SK-N-SH treated with all-trans-retinoic acid at 6 μM for 48 hours (cell line): ENCODE measurements at regions not wholly inside any gene's neighbourhood (a gene's known extent, or its start where the extent isn't known, plus 50 kb on each side); places are given as distances from the start of the nearest gene placed in this dataset.

Experiments used
- ATAC-seq: fragments of 200-7000 bp; cut with Tn5 transposase; 3 replicates; pipeline ENCODE4 v1.9.1; 2020; ENCODE audit warnings: mild to moderate bottlenecking, moderate library complexity
- ARNTL ChIP-seq: fragments of 450-650 bp; formaldehyde crosslinking; IDR thresholded peaks from 2 replicates; pipeline ENCODE4 v1.5.0; 2020; ENCODE audit warnings: low read depth, mild to moderate bottlenecking, moderate library complexity, borderline replicate concordance
- BACH2 ChIP-seq: fragments of 250-450 bp; sonication (Bioruptor Pico); IDR thresholded peaks from 2 replicates; pipeline ENCODE4 v1.9.0; 2021; ENCODE audit warnings: mild to moderate bottlenecking, borderline replicate concordance
- CREB5 ChIP-seq: fragments of 250-450 bp; sonication (Bioruptor Pico); IDR thresholded peaks from 2 replicates; pipeline ENCODE4 v1.5.1; 2020; ENCODE audit warnings: low read depth, mild to moderate bottlenecking, moderate library complexity
- ESRRG ChIP-seq: fragments of 250-450 bp; sonication (Bioruptor Pico); IDR thresholded peaks from 2 replicates; pipeline ENCODE4 v1.6.1; 2021; ENCODE audit warnings: mild to moderate bottlenecking
- GLIS3 ChIP-seq: fragments of 250-450 bp; sonication (Bioruptor Pico); IDR thresholded peaks from 2 replicates; pipeline ENCODE4 v1.5.0; 2020; ENCODE audit warnings: mild to moderate bottlenecking, moderate library complexity
- ISL1 ChIP-seq: fragments of 250-450 bp; sonication (Bioruptor Pico); IDR thresholded peaks from 2 replicates; pipeline ENCODE4 v2.1.2; 2022; ENCODE audit warnings: mild to moderate bottlenecking, moderate library complexity
- OSR1 ChIP-seq: fragments of 250-450 bp; sonication (Bioruptor Pico); IDR thresholded peaks from 2 replicates; pipeline ENCODE4 v1.8.0; 2022; ENCODE audit warnings: moderate library complexity, mild to moderate bottlenecking, inconsistent platforms
- POU6F1 ChIP-seq: fragments of 250-450 bp; sonication (Bioruptor Pico); IDR thresholded peaks from 2 replicates; pipeline ENCODE4 v1.8.0; 2021; ENCODE audit warnings: low read depth, mild to moderate bottlenecking, moderate library complexity, borderline replicate concordance
- PPARA ChIP-seq: fragments of 250-450 bp; sonication (Bioruptor Pico); IDR thresholded peaks from 2 replicates; pipeline ENCODE4 v1.5.0; 2020; ENCODE audit warnings: mild to moderate bottlenecking, borderline replicate concordance
- RARB ChIP-seq: fragments of 250-450 bp; sonication (Bioruptor Pico); IDR thresholded peaks from 2 replicates; pipeline ENCODE4 v1.8.0; 2021; ENCODE audit warnings: mild to moderate bottlenecking, moderate library complexity
- SNAI2 ChIP-seq: fragments of 250-450 bp; sonication (Bioruptor Pico); IDR thresholded peaks from 2 replicates; pipeline ENCODE4 v1.5.0; 2020; ENCODE audit warnings: mild to moderate bottlenecking, moderate library complexity
- TCF4 ChIP-seq: fragments of 250-450 bp; sonication (Bioruptor Pico); IDR thresholded peaks from 2 replicates; pipeline ENCODE4 v1.8.0; 2021; ENCODE audit warnings: mild to moderate bottlenecking, moderate library complexity, borderline replicate concordance
- TSHZ2 ChIP-seq: fragments of 250-450 bp; sonication (Bioruptor Pico); IDR thresholded peaks from 2 replicates; pipeline ENCODE4 v1.5.0; 2020; ENCODE audit warnings: mild to moderate bottlenecking, moderate library complexity
- ZC3H10 ChIP-seq: fragments of 250-450 bp; sonication (Bioruptor Pico); IDR thresholded peaks from 2 replicates; pipeline ENCODE4 v1.5.1; 2021; ENCODE audit warnings: mild to moderate bottlenecking, moderate library complexity
- ZFP3 ChIP-seq: fragments of 250-450 bp; sonication (Bioruptor Pico); IDR thresholded peaks from 2 replicates; pipeline ENCODE4 v1.5.0; 2020; ENCODE audit warnings: mild to moderate bottlenecking, moderate library complexity
- ZFP30 ChIP-seq: fragments of 450-650 bp; formaldehyde crosslinking; IDR thresholded peaks from 2 replicates; pipeline ENCODE4 v1.5.0; 2022; ENCODE audit warnings: mild to moderate bottlenecking, moderate library complexity
- ZNF565 ChIP-seq: fragments of 450-650 bp; formaldehyde crosslinking; conservative IDR thresholded peaks from 2 replicates; pipeline ENCODE4 v1.5.0; 2020; ENCODE audit warnings: low read depth, mild to moderate bottlenecking, moderate library complexity
- ZNF70 ChIP-seq: fragments of 450-650 bp; formaldehyde crosslinking; IDR thresholded peaks from 2 replicates; pipeline ENCODE4 v1.5.0; 2020; ENCODE audit warnings: mild to moderate bottlenecking, moderate library complexity
- ZNF8 ChIP-seq: fragments of 450-650 bp; formaldehyde crosslinking; IDR thresholded peaks from 2 replicates; pipeline ENCODE4 v1.5.0; 2020; ENCODE audit warnings: mild to moderate bottlenecking, moderate library complexity
- TF ChIP-seq, protein P1 (sequence below): fragments of 250-450 bp; sonication (Bioruptor Pico); IDR thresholded peaks from 2 replicates; pipeline ENCODE4 v1.8.0; 2020; ENCODE audit warnings: mild to moderate bottlenecking, moderate library complexity, borderline replicate concordance
- TF ChIP-seq, protein P2 (sequence below): fragments of 250-450 bp; sonication (Bioruptor Pico); IDR thresholded peaks from 2 replicates; pipeline ENCODE4 v1.5.1; 2021; ENCODE audit warnings: mild to moderate bottlenecking, moderate library complexity

DNA sequence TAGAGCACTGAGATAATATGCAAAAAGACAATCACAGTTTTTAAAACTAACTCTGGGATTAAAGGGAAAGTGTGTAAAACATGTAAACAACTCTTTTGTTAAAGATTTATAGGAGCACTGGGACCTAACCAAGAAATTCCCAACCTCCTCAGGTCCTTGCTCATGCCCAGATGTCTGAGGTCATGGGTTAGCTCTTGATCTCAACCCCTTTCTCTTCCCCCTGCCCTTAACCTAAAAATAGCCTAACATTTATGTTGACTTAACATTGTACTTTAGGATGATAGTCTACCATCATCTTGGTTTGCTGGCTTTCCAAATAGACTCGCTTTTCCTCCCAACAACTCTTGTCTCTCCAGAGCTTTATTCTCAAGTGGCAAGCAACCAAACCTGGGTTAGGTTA is 258.2 kb upstream of the FAT3 start (continued):
- no peak for TF ChIP-seq ZFP30 (CRISPR knock-in tag)
- no peak for TF ChIP-seq TCF4 (CRISPR knock-in tag)

DNA sequence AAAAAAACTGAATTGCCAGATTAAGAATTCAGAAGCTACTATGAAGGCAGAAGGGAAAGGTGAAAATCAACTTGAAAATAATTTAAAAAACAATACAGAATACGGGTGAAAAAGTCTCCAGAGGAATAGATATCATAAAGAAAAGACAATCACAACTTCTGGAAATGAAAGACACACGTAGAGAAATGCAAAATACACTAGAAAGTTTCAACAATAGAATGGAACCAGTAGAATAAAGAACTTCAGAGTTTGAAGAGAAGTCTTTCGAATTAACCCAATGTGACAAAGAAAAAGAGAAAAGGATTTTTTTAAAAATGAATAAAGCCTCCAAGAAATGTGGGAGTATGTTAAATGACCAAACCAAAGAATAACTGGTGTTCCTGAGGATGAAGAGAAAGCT is 263.8 kb upstream of the FAT3 start:
- TF ChIP-seq OSR1 (CRISPR knock-in tag) = no peak
- TF ChIP-seq BACH2 (CRISPR knock-in tag) = no peak
- no peak for TF ChIP-seq CREB5
- TF ChIP-seq, protein P1, sequence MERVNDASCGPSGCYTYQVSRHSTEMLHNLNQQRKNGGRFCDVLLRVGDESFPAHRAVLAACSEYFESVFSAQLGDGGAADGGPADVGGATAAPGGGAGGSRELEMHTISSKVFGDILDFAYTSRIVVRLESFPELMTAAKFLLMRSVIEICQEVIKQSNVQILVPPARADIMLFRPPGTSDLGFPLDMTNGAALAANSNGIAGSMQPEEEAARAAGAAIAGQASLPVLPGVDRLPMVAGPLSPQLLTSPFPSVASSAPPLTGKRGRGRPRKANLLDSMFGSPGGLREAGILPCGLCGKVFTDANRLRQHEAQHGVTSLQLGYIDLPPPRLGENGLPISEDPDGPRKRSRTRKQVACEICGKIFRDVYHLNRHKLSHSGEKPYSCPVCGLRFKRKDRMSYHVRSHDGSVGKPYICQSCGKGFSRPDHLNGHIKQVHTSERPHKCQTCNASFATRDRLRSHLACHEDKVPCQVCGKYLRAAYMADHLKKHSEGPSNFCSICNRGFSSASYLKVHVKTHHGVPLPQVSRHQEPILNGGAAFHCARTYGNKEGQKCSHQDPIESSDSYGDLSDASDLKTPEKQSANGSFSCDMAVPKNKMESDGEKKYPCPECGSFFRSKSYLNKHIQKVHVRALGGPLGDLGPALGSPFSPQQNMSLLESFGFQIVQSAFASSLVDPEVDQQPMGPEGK = no peak
- TF ChIP-seq ZNF565 (CRISPR knock-in tag) = no peak
- TF ChIP-seq TSHZ2 (CRISPR knock-in tag) = no peak
- TF ChIP-seq, protein P2, sequence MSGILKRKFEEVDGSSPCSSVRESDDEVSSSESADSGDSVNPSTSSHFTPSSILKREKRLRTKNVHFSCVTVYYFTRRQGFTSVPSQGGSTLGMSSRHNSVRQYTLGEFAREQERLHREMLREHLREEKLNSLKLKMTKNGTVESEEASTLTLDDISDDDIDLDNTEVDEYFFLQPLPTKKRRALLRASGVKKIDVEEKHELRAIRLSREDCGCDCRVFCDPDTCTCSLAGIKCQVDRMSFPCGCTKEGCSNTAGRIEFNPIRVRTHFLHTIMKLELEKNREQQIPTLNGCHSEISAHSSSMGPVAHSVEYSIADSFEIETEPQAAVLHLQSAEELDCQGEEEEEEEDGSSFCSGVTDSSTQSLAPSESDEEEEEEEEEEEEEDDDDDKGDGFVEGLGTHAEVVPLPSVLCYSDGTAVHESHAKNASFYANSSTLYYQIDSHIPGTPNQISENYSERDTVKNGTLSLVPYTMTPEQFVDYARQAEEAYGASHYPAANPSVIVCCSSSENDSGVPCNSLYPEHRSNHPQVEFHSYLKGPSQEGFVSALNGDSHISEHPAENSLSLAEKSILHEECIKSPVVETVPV (CRISPR knock-in tag) = no peak
- TF ChIP-seq POU6F1 (CRISPR knock-in tag) = no peak
- TF ChIP-seq ZNF70 (CRISPR knock-in tag) = no peak
- no peak for TF ChIP-seq GLIS3 (CRISPR knock-in tag)
- TF ChIP-seq ZFP3 (CRISPR knock-in tag) = no peak
- no peak for TF ChIP-seq SNAI2 (CRISPR knock-in tag)
- no peak for TF ChIP-seq ESRRG (CRISPR knock-in tag)
- TF ChIP-seq ISL1 = no peak
- TF ChIP-seq RARB = no peak
- no peak for TF ChIP-seq ZNF8 (CRISPR knock-in tag)
- TF ChIP-seq PPARA (CRISPR knock-in tag) = no peak
- no peak for TF ChIP-seq TCF4 (CRISPR knock-in tag)
- TF ChIP-seq ARNTL (CRISPR knock-in tag) = no peak
- TF ChIP-seq, all 23 proteins: peak for 0
- ATAC-seq = no peak

DNA sequence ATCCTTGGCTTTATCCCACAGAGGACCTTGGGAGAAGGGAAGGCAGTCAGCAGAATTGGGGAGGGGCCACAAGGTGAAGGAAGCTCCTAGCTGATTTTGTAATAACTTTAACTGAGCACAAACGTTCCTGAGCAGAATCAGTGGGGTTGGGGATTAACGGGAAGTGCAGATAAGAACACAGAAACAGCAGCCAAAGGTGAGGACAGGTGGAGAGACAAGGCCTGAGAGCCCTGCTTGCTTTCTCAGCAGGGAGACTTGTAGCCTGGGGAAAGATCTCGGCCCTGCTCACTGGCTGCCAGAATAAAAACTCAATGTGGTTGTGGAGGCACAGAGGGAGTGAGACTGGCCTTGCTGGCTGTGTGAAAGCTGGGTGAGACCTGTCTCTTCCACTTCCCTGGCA is 265.2 kb upstream of the FAT3 start:
- TF ChIP-seq ZFP30 (CRISPR knock-in tag) (no peak), ZC3H10 (CRISPR knock-in tag) (no peak), ZNF565 (CRISPR knock-in tag) (no peak), ZNF70 (CRISPR knock-in tag) (no peak), ZFP3 (CRISPR knock-in tag) (no peak), TSHZ2 (CRISPR knock-in tag) (no peak), GLIS3 (CRISPR knock-in tag) (no peak), CREB5 (no peak), ESRRG (CRISPR knock-in tag) (no peak), ARNTL (CRISPR knock-in tag) (no peak), PPARA (CRISPR knock-in tag) (no peak), RARB (no peak), ISL1 (no peak), BACH2 (CRISPR knock-in tag) (no peak)
- TF ChIP-seq, protein P1 = no peak
- TF ChIP-seq, all 23 proteins: peak for 0
- no peak for ATAC-seq
